ENCODE measurements at regions not wholly inside any gene's neighbourhood (a gene's known extent, or its start where the extent isn't known, plus 50 kb on each side); places are given as distances from the start of the nearest gene placed in this dataset.

DNA sequence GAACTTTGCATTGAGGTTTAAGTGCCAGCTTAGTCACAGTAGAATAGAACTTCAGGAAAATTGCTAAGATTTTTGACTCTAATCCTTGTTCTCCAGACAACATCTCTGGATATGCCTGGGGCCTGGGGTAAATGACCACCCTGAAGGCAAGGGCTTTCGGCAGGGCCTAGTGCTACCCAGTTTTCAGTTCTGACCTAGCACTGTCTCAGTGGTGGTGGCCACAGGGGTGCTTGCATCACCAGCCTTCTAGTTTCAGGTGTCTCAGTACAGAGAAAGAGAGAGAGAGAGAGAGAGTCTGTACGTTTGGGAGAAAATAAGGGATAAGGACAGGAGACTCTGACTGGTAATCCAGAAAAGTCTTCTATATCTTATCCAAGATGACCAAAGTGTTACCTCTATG, 890.5 kb downstream of the JRKL start:
- Histone ChIP-seq H3K4me1 (ENCODE audit: control insufficient read depth, extremely low read depth, insufficient read depth, low read length) (no peaks in the 10 kb centered on the region), H3K9ac (ENCODE audit: control insufficient read depth, extremely low read depth, insufficient read depth, low read length) (no peak overlapping the region), H3K27me3 (ENCODE audit: control insufficient read depth, extremely low read depth, insufficient read depth, low read length) (no peaks in the 10 kb centered on the region), H4K20me1 (ENCODE audit: control insufficient read depth, extremely low read depth, insufficient read depth, low read length) (no peaks in the 10 kb centered on the region), H3K27ac (ENCODE audit: control insufficient read depth, insufficient read depth, low read length) (no peak overlapping the region), H3K79me2 (ENCODE audit: control insufficient read depth, insufficient read depth, low read length) (no peaks in the 10 kb centered on the region), H2AFZ (ENCODE audit: control insufficient read depth, low read length) (no peak overlapping the region), H3K4me2 (ENCODE audit: control insufficient read depth, extremely low read depth, insufficient read depth, low read depth, low read length) (no peak overlapping the region), H3K4me3 (ENCODE audit: control insufficient read depth in 2 of 3, extremely low read depth in 1 of 3, insufficient read depth in 2 of 3, low read depth in 1 of 3, low read length in 3 of 3) (no peak overlapping the region), H3K9me3 (ENCODE audit: control insufficient read depth, low read depth, low read length) (no peaks in the 10 kb centered on the region), H3K36me3 (ENCODE audit: control insufficient read depth in 2 of 2, extremely low read depth in 1 of 2, insufficient read depth in 2 of 2, low read length in 2 of 2) (no peaks in the 10 kb centered on the region), H3K9me1 (ENCODE audit: control insufficient read depth, extremely low read depth, insufficient read depth, low read length) (no peaks in the 10 kb centered on the region)
- no peak for DNase-seq (ENCODE audit: low read depth, low spot score)
- no peak for FAIRE-seq
- TF ChIP-seq EZH2 (IDR thresholded peaks at IDR 0.05; ENCODE audit: low read length) = no peak
- TF ChIP-seq, protein P1, sequence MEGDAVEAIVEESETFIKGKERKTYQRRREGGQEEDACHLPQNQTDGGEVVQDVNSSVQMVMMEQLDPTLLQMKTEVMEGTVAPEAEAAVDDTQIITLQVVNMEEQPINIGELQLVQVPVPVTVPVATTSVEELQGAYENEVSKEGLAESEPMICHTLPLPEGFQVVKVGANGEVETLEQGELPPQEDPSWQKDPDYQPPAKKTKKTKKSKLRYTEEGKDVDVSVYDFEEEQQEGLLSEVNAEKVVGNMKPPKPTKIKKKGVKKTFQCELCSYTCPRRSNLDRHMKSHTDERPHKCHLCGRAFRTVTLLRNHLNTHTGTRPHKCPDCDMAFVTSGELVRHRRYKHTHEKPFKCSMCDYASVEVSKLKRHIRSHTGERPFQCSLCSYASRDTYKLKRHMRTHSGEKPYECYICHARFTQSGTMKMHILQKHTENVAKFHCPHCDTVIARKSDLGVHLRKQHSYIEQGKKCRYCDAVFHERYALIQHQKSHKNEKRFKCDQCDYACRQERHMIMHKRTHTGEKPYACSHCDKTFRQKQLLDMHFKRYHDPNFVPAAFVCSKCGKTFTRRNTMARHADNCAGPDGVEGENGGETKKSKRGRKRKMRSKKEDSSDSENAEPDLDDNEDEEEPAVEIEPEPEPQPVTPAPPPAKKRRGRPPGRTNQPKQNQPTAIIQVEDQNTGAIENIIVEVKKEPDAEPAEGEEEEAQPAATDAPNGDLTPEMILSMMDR (optimal IDR thresholded peaks at IDR 0.05 in 1 of 3, IDR thresholded peaks at IDR 0.05 in 1 of 3, conservative IDR thresholded peaks at IDR 0.05 in 1 of 3; ENCODE audit: extremely low read depth in 1 of 3, insufficient read depth in 2 of 3, low read length in 3 of 3) = no peak
- dilution Hi-C loops (cut with MboI; ENCODE audit: extremely low pct_ligation_motif_present, low sequenced_read_pairs) = no loop called here

DNA sequence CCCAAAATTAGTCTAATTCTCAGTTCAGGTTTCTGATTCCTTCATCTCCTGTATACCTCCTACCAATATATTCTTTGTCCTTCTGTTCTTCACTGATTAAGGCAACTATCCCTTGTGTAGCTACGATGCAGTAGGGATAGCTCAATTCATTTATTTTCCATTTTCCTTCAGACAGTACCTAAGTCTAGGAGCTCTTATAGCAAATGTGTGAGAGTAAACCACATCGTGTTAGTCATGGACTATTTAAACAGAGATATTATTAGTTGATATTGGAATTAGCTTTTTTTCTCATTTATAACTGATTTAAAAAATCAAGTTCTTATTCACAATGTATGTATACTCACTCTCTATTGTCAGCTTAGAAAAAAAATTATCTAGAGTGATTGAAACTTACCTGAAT, 900.0 kb downstream of the JRKL start:
- no peaks in the 10 kb centered on the region for H3K27me3 ChIP-seq (ENCODE audit: control insufficient read depth, extremely low read depth, insufficient read depth, low read length)
- H3K4me3 ChIP-seq (ENCODE audit: control insufficient read depth in 2 of 3, extremely low read depth in 1 of 3, insufficient read depth in 2 of 3, low read depth in 1 of 3, low read length in 3 of 3) = no peak overlapping the region
- no peaks in the 10 kb centered on the region for H3K9me3 ChIP-seq (ENCODE audit: control insufficient read depth, low read depth, low read length)
- DNase-seq (ENCODE audit: low read depth, low spot score) = no peak
- dilution Hi-C loops (cut with MboI; ENCODE audit: extremely low pct_ligation_motif_present, low sequenced_read_pairs) = no loop called here
- no peaks in the 10 kb centered on the region for H3K9me1 ChIP-seq (ENCODE audit: control insufficient read depth, extremely low read depth, insufficient read depth, low read length)
- no peak overlapping the region for H3K9ac ChIP-seq (ENCODE audit: control insufficient read depth, extremely low read depth, insufficient read depth, low read length)
- H4K20me1 ChIP-seq (ENCODE audit: control insufficient read depth, extremely low read depth, insufficient read depth, low read length) = no peaks in the 10 kb centered on the region
- H2AFZ ChIP-seq (ENCODE audit: control insufficient read depth, low read length) = no peak overlapping the region
- no peak overlapping the region for H3K27ac ChIP-seq (ENCODE audit: control insufficient read depth, insufficient read depth, low read length)
- H3K79me2 ChIP-seq (ENCODE audit: control insufficient read depth, insufficient read depth, low read length) = no peaks in the 10 kb centered on the region
- H3K4me2 ChIP-seq (ENCODE audit: control insufficient read depth, extremely low read depth, insufficient read depth, low read depth, low read length) = no peak overlapping the region
- H3K36me3 ChIP-seq (ENCODE audit: control insufficient read depth in 2 of 2, extremely low read depth in 1 of 2, insufficient read depth in 2 of 2, low read length in 2 of 2) = no peaks in the 10 kb centered on the region
- no peak for FAIRE-seq
- TF ChIP-seq, protein P1 (optimal IDR thresholded peaks at IDR 0.05 in 1 of 3, IDR thresholded peaks at IDR 0.05 in 1 of 3, conservative IDR thresholded peaks at IDR 0.05 in 1 of 3; ENCODE audit: extremely low read depth in 1 of 3, insufficient read depth in 2 of 3, low read length in 3 of 3) = no peak
- TF ChIP-seq EZH2 (IDR thresholded peaks at IDR 0.05; ENCODE audit: low read length) = no peak
- H3K4me1 ChIP-seq (ENCODE audit: control insufficient read depth, extremely low read depth, insufficient read depth, low read length) = no peaks in the 10 kb centered on the region
